Smooth muscle cell (in vitro differentiated cells): ENCODE measurements at regions not wholly inside any gene's neighbourhood (a gene's known extent, or its start where the extent isn't known, plus 50 kb on each side); places are given as distances from the start of the nearest gene placed in this dataset.

ENCODE experiments used
- DNase-seq: peaks from one replicate; lab custom pipeline; 2025; ENCODE audit not compliant: unreplicated experiment; lab: John Stamatoyannopoulos, UW
- H2AFZ ChIP-seq: fragments of 200-600 bp; sonication (generic); 2 replicates; pipeline ENCODE4 v1.6.0; 2016; ENCODE audit warnings: antibody characterized with exemption, low read depth, mild to moderate bottlenecking
- H3F3A ChIP-seq: fragments of 200-600 bp; sonication (generic); 2 replicates; pipeline ENCODE4 v1.6.0; 2017; ENCODE audit warnings: antibody characterized with exemption, low read depth
- H3K27ac ChIP-seq: fragments of 200-600 bp; sonication (generic); 2 replicates; pipeline ENCODE4 v1.5.1; 2016; ENCODE audit warnings: low read depth, mild to moderate bottlenecking
- H3K27me3 ChIP-seq: fragments of 200-600 bp; sonication (generic); 2 replicates; pipeline ENCODE4 v1.6.1; 2016; ENCODE audit warnings: low read depth, mild to moderate bottlenecking
- H3K36me3 ChIP-seq: fragments of 200-600 bp; sonication (generic); 2 replicates; pipeline ENCODE4 v1.5.1; 2016; ENCODE audit warnings: low read depth
- H3K4me1 ChIP-seq: fragments of 200-600 bp; sonication (generic); 2 replicates; pipeline ENCODE4 v1.5.1; 2016; ENCODE audit warnings: low read depth
- H3K4me2 ChIP-seq: fragments of 200-600 bp; sonication (generic); 2 replicates; pipeline ENCODE4 v1.6.0; 2016; ENCODE audit warnings: mild to moderate bottlenecking
- H3K4me3 ChIP-seq: fragments of 200-600 bp; sonication (generic); 2 replicates; pipeline ENCODE4 v1.5.1; 2016; ENCODE audit warnings: mild to moderate bottlenecking
- H3K79me2 ChIP-seq: fragments of 200-600 bp; sonication (generic); 2 replicates; pipeline ENCODE4 v1.6.0; 2016; ENCODE audit warnings: low read depth, mild to moderate bottlenecking
- H3K9ac ChIP-seq: fragments of 200-600 bp; sonication (generic); 2 replicates; pipeline ENCODE4 v1.6.0; 2016; ENCODE audit warnings: low read depth
- H3K9me3 ChIP-seq: fragments of 200-600 bp; sonication (generic); replicated peaks from 2 replicates; pipeline ENCODE4 v1.5.1; 2016; ENCODE audit warnings: low read depth
- H4K20me1 ChIP-seq: fragments of 200-600 bp; sonication (generic); 2 replicates; pipeline ENCODE4 v1.6.0; 2016; ENCODE audit warnings: low read depth
- WGBS: methylation state at CpG from one replicate; pipeline ENCODE4 v1.1.7; 2016; ENCODE audit warnings: low lambda C conversion rate; 5-methylcytosine and 5-hydroxymethylcytosine counted together
- TF ChIP-seq, protein P1 (sequence below): fragments of 200-600 bp; sonication (generic); IDR thresholded peaks from 2 replicates; pipeline ENCODE4 v1.5.1; 2017; ENCODE audit warnings: borderline replicate concordance, mild to moderate bottlenecking, antibody characterized with exemption; ENCODE audit not compliant: insufficient read depth, poor library complexity, severe bottlenecking

DNA sequence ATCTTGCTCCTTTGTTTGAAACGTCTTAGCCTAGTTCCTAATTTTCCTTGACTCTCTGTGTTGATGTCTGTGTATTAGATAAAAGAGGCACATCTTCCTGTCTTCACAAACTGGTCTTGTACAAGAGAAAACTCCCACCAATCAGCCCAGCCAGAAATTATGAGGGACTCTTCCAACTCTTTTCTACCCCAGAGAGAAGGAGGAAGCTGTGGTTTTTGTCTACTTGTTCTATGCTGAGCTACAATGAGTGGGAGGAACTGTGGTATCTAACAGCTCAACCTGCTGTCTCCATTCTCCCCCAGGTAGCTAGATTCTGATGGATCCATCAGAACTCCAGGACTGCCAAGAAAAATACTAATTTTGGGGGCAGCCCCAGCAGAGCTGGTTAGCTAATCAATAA is 392.5 kb downstream of the HS3ST3B1 start:
- Histone ChIP-seq H3K27me3 (no peaks in the 10 kb centered on the region), H3K4me3 (no peak overlapping the region), H3K79me2 (no peaks in the 10 kb centered on the region), H3K36me3 (peaks cover 3% of the 10 kb centered on the region), H3K27ac (no peak overlapping the region), H3K9me3 (peaks cover 3% of the 10 kb centered on the region), H3F3A (no peaks in the 10 kb centered on the region), H3K4me1 (peaks cover 1% of the 10 kb centered on the region), H3K9ac (no peak overlapping the region), H2AFZ (no peak overlapping the region), H3K4me2 (no peak overlapping the region), H4K20me1 (no peaks in the 10 kb centered on the region)
- WGBS = 85% methylated on average over 1 of the region's 1 CpG
- TF ChIP-seq, protein P1, sequence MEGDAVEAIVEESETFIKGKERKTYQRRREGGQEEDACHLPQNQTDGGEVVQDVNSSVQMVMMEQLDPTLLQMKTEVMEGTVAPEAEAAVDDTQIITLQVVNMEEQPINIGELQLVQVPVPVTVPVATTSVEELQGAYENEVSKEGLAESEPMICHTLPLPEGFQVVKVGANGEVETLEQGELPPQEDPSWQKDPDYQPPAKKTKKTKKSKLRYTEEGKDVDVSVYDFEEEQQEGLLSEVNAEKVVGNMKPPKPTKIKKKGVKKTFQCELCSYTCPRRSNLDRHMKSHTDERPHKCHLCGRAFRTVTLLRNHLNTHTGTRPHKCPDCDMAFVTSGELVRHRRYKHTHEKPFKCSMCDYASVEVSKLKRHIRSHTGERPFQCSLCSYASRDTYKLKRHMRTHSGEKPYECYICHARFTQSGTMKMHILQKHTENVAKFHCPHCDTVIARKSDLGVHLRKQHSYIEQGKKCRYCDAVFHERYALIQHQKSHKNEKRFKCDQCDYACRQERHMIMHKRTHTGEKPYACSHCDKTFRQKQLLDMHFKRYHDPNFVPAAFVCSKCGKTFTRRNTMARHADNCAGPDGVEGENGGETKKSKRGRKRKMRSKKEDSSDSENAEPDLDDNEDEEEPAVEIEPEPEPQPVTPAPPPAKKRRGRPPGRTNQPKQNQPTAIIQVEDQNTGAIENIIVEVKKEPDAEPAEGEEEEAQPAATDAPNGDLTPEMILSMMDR = no peak
- DNase-seq = no peak

DNA sequence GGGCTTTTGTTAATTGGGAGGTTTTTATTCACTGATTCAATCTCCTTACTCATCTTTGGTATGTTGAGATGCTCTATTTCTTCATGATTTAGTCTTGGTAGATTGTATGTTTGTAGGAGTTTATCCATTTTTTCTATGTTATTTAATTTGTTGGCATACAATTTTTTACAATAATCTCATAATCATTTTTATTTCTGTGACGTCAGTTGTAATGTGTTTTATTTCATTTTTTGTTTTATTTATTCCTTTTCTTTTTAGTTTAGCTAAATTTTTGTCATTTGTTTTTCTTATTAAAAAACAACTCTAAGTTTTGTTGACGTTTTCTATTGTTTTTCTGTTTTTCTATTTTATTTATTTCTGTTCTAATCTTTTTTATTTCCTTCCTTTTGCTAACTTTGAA is 389.8 kb downstream of the HS3ST3B1 start:
- H3K4me2 ChIP-seq = no peak overlapping the region
- H3K4me1 ChIP-seq = no peaks in the 10 kb centered on the region
- WGBS = 75% methylated on average over 2 of the region's 2 CpGs
- H3K4me3 ChIP-seq = no peak overlapping the region
- H3K79me2 ChIP-seq = no peaks in the 10 kb centered on the region
- H3K27ac ChIP-seq = no peak overlapping the region
- DNase-seq = no peak
- H4K20me1 ChIP-seq = no peaks in the 10 kb centered on the region
- peaks cover 3% of the 10 kb centered on the region for H3K36me3 ChIP-seq
- no peaks in the 10 kb centered on the region for H3F3A ChIP-seq
- no peaks in the 10 kb centered on the region for H3K27me3 ChIP-seq
- TF ChIP-seq, protein P1 = no peak
- H3K9me3 ChIP-seq = peaks cover 3% of the 10 kb centered on the region
- H2AFZ ChIP-seq = no peak overlapping the region
- no peak overlapping the region for H3K9ac ChIP-seq

DNA sequence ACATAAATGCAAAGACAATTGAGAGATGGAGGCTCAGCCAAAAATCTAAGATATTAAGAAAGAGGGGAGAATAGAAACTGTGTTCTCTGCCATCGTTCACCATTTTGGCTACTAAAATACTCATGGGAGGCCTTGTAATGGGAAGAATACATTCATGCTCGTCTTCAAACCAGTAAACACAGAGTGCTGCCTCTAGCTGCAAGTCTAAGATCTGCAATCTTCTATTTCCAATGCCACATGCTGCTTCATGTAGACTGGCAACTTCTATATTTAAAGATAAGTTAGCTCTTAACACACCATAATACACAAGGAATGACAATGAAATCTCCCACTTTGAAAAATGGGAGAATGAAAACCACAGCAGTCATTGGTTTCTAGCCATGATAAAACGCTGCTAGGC is 387.3 kb downstream of the HS3ST3B1 start:
- 85% methylated on average over 3 of the region's 3 CpGs for WGBS

GRCh38 chr17:14672830-14673229 is 371.9 kb downstream of the HS3ST3B1 start:
- WGBS = 9% methylated on average over 4 of the region's 4 CpGs
- Histone ChIP-seq H3K4me1 (peaks cover 5% of the 10 kb centered on the region), H3K36me3 (no peaks in the 10 kb centered on the region), H4K20me1 (no peaks in the 10 kb centered on the region), H3K79me2 (no peaks in the 10 kb centered on the region), H3K27ac (no peak overlapping the region), H3K4me3 (no peak overlapping the region), H3K27me3 (no peaks in the 10 kb centered on the region), H3F3A (no peaks in the 10 kb centered on the region), H3K9me3 (no peaks in the 10 kb centered on the region), H3K4me2 (peak overlapping the region; percentile 42), H2AFZ (no peak overlapping the region), H3K9ac (no peak overlapping the region)
- TF ChIP-seq, protein P1 = no peak
- DNase-seq = no peak

More for the DNA sequence above, 387.3 kb downstream of the HS3ST3B1 start:
- Histone ChIP-seq H2AFZ (no peak overlapping the region), H3K4me2 (no peak overlapping the region), H4K20me1 (no peaks in the 10 kb centered on the region), H3K27me3 (no peaks in the 10 kb centered on the region), H3K27ac (no peak overlapping the region), H3K79me2 (no peaks in the 10 kb centered on the region), H3K4me3 (no peak overlapping the region), H3K9me3 (peaks cover 3% of the 10 kb centered on the region), H3K4me1 (no peaks in the 10 kb centered on the region), H3K9ac (no peak overlapping the region), H3F3A (no peaks in the 10 kb centered on the region), H3K36me3 (peaks cover 3% of the 10 kb centered on the region)
- DNase-seq = no peak
- TF ChIP-seq, protein P1 = peak; percentile 7
